ENCODE measurements at regions not wholly inside any gene's neighbourhood (a gene's known extent, or its start where the extent isn't known, plus 50 kb on each side); places are given as distances from the start of the nearest gene placed in this dataset.
A peak's percentile ranks its signal among the peaks of the same experiment; 100 is the strongest.
"Not testable (repeated sequence)": the region's sequence is repeated elsewhere in the genome, so short reads cannot be mapped to it uniquely, and the experiment has no call there.

- ChIA-PET CTCF (no interaction called here), POLR2A (no interaction called here)
- Histone ChIP-seq H3K4me1 (ENCODE audit: control extremely low read depth in 1 of 4, control insufficient read depth in 4 of 4, insufficient read depth in 4 of 4, low read length in 3 of 4) (peaks cover 3 to 31% (median 13%) of the 10 kb centered on the region in 4 experiments), H3K27me3 (replicated peaks in 2 of 5; ENCODE audit: control insufficient read depth in 4 of 5, insufficient read depth in 5 of 5, low read length in 4 of 5) (no peaks in the 10 kb centered on the region), H3K4me3 (ENCODE audit: control insufficient read depth in 1 of 7, extremely low read depth in 1 of 7, insufficient read depth in 4 of 7, low read depth in 2 of 7, low read length in 6 of 7) (no peak overlapping the region), H3K27ac (ENCODE audit: insufficient read depth in 1 of 2, low read depth in 1 of 2, low read length in 2 of 2, poor library complexity in 1 of 2, severe bottlenecking in 2 of 2) (no peak overlapping the region), H3K36me3 (ENCODE audit: control insufficient read depth in 4 of 4, insufficient read depth in 4 of 4, low read length in 3 of 4) (no peaks in the 10 kb centered on the region), H3K9me3 (ENCODE audit: control extremely low read depth in 1 of 5, control insufficient read depth in 4 of 5, insufficient read depth in 2 of 5, low read depth in 1 of 5, low read length in 4 of 5) (no peaks in the 10 kb centered on the region)
- DNase-seq, result no peak
- WGBS (ENCODE audit: insufficient coverage), result 100% methylated on average over 1 of the region's 5 CpGs
These were observed 91.0 kb downstream of the TEX35 start for GRCh38 chr1:178603926-178604325.

DNA sequence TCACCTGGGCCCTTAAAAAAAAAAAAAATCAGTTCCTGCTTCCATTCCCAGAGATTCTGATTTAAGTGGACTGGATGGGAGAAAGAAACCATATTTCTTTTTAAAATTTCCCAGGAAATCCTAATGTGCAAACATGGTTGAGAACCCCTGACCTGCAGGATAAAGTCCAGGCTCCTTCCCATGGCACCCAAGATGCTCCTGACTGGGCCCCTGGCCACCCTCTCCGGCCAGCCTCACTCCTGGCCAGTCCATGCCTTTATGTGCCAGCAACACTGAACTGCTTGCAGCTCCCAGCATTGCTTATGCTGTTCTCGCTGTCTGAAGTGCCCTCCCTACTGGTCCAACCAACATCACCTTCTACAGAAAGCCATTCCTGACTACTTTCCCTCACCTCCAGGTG, 93.9 kb downstream of the TEX35 start:
- DNase-seq, result no peak
- no peak overlapping the region for H3K4me3 ChIP-seq (ENCODE audit: control insufficient read depth in 1 of 7, extremely low read depth in 1 of 7, insufficient read depth in 4 of 7, low read depth in 2 of 7, low read length in 6 of 7)
- no peak overlapping the region for H3K27ac ChIP-seq (ENCODE audit: insufficient read depth in 1 of 2, low read depth in 1 of 2, low read length in 2 of 2, poor library complexity in 1 of 2, severe bottlenecking in 2 of 2)
- CTCF ChIA-PET, result no interaction called here
- peaks cover 3 to 34% (median 13%) of the 10 kb centered on the region in 4 experiments for H3K4me1 ChIP-seq (ENCODE audit: control extremely low read depth in 1 of 4, control insufficient read depth in 4 of 4, insufficient read depth in 4 of 4, low read length in 3 of 4)
- H3K9me3 ChIP-seq (ENCODE audit: control extremely low read depth in 1 of 5, control insufficient read depth in 4 of 5, insufficient read depth in 2 of 5, low read depth in 1 of 5, low read length in 4 of 5), result no peaks in the 10 kb centered on the region
- POLR2A ChIA-PET, result no interaction called here
- H3K36me3 ChIP-seq (ENCODE audit: control insufficient read depth in 4 of 4, insufficient read depth in 4 of 4, low read length in 3 of 4), result no peaks in the 10 kb centered on the region
- WGBS (ENCODE audit: insufficient coverage), result 96% methylated on average over 2 of the region's 2 CpGs
- no peaks in the 10 kb centered on the region for H3K27me3 ChIP-seq (replicated peaks in 2 of 5; ENCODE audit: control insufficient read depth in 4 of 5, insufficient read depth in 5 of 5, low read length in 4 of 5)

DNA sequence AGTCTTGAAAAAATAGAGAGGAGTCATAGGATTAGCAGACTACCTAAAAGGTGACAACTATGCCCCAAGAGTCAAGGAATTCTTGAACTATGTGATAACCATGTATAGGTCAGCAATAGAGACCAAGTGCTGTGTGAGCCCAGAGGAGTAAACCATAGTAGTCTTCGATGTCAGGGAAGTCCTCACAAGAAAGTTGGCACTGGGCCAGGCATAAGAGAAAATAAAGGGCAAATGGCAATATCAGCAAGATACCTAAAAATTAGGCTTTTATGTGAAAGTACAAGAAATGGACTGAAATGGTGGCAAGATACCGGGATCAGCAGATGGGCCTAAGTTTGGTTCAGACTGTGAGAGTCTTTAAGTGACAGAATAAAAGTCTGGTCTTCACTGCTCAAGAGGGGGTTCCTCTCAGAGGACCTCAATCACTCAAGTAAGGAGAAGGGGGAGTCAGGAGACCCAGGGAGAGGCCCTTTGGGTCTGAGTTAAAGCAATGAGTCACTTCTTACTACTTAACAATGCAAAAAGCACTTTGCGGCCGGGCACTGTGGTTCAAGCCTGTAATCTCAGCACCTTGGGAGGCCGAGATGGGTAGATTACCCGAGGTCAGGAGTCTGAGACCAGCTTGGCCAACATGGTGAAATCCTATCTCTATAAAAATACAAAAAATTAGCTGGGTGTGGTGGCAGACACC, 95.0 kb downstream of the TEX35 start:
- Histone ChIP-seq H3K9me3 (ENCODE audit: control extremely low read depth in 1 of 5, control insufficient read depth in 4 of 5, insufficient read depth in 2 of 5, low read depth in 1 of 5, low read length in 4 of 5) (no peaks in the 10 kb centered on the region), H3K36me3 (ENCODE audit: control insufficient read depth in 4 of 4, insufficient read depth in 4 of 4, low read length in 3 of 4) (no peaks in the 10 kb centered on the region), H3K4me3 (ENCODE audit: control insufficient read depth in 1 of 7, extremely low read depth in 1 of 7, insufficient read depth in 4 of 7, low read depth in 2 of 7, low read length in 6 of 7) (no peak overlapping the region), H3K4me1 (ENCODE audit: control extremely low read depth in 1 of 4, control insufficient read depth in 4 of 4, insufficient read depth in 4 of 4, low read length in 3 of 4) (peaks cover 3 to 34% (median 13%) of the 10 kb centered on the region in 4 experiments), H3K27ac (ENCODE audit: insufficient read depth in 1 of 2, low read depth in 1 of 2, low read length in 2 of 2, poor library complexity in 1 of 2, severe bottlenecking in 2 of 2) (no peak overlapping the region), H3K27me3 (replicated peaks in 2 of 5; ENCODE audit: control insufficient read depth in 4 of 5, insufficient read depth in 5 of 5, low read length in 4 of 5) (no peaks in the 10 kb centered on the region)
- DNase-seq, result peak in 2 of 3 donors; percentile 40 to 42
- 68% methylated on average over 5 of the region's 6 CpGs for WGBS (ENCODE audit: insufficient coverage)
- ChIA-PET POLR2A (no interaction called here), CTCF (no interaction called here)

DNA sequence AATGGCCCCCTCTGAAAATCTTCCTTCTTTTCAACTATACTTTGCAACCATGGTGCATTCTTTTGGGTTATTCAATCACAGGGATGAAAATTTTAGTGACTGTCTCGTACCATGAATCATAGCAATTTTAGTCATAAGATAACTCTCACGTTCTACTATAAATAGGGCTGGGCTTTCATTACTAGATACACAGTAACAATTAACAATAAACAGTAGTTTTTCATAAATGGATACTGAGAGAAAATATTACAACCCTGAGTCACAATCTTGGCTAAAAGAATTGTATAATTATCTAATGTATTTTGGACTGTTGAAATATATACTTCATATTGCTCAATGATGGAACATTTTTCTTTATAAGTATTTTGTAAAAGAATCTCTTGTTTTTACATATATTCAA, 96.1 kb downstream of the TEX35 start:
- Histone ChIP-seq H3K27ac (ENCODE audit: insufficient read depth in 1 of 2, low read depth in 1 of 2, low read length in 2 of 2, poor library complexity in 1 of 2, severe bottlenecking in 2 of 2) (no peak overlapping the region), H3K27me3 (replicated peaks in 2 of 5; ENCODE audit: control insufficient read depth in 4 of 5, insufficient read depth in 5 of 5, low read length in 4 of 5) (no peaks in the 10 kb centered on the region), H3K9me3 (ENCODE audit: control extremely low read depth in 1 of 5, control insufficient read depth in 4 of 5, insufficient read depth in 2 of 5, low read depth in 1 of 5, low read length in 4 of 5) (no peaks in the 10 kb centered on the region), H3K4me1 (ENCODE audit: control extremely low read depth in 1 of 4, control insufficient read depth in 4 of 4, insufficient read depth in 4 of 4, low read length in 3 of 4) (peaks cover 3 to 34% (median 13%) of the 10 kb centered on the region in 4 experiments), H3K4me3 (ENCODE audit: control insufficient read depth in 1 of 7, extremely low read depth in 1 of 7, insufficient read depth in 4 of 7, low read depth in 2 of 7, low read length in 6 of 7) (no peak overlapping the region), H3K36me3 (ENCODE audit: control insufficient read depth in 4 of 4, insufficient read depth in 4 of 4, low read length in 3 of 4) (no peaks in the 10 kb centered on the region)
- POLR2A ChIA-PET, result interaction anchor here (0.6 kb wide), 1 partner anchor 512 kb away, joined by 3 read pairs; no protein-coding TSS in a partner anchor
- no CpG with 5 or more reads among the region's 2 CpGs for WGBS (ENCODE audit: insufficient coverage)
- no peak for DNase-seq
- CTCF ChIA-PET, result no interaction called here

GRCh38 chr1:178610690-178611410, 97.9 kb downstream of the TEX35 start:
- H3K4me3 ChIP-seq (ENCODE audit: control insufficient read depth in 1 of 7, extremely low read depth in 1 of 7, insufficient read depth in 4 of 7, low read depth in 2 of 7, low read length in 6 of 7); CTCF ChIA-PET; POLR2A ChIA-PET; DNase-seq; H3K9me3 ChIP-seq (ENCODE audit: control extremely low read depth in 1 of 5, control insufficient read depth in 4 of 5, insufficient read depth in 2 of 5, low read depth in 1 of 5, low read length in 4 of 5); H3K36me3 ChIP-seq (ENCODE audit: control insufficient read depth in 4 of 4, insufficient read depth in 4 of 4, low read length in 3 of 4); H3K27ac ChIP-seq (ENCODE audit: insufficient read depth in 1 of 2, low read depth in 1 of 2, low read length in 2 of 2, poor library complexity in 1 of 2, severe bottlenecking in 2 of 2); H3K27me3 ChIP-seq (replicated peaks in 2 of 5; ENCODE audit: control insufficient read depth in 4 of 5, insufficient read depth in 5 of 5, low read length in 4 of 5): not testable (repeated sequence)
- 98% methylated on average over 9 of the region's 10 CpGs for WGBS (ENCODE audit: insufficient coverage)
- peaks cover 3 to 32% (median 13%) of the 10 kb centered on the region in 4 experiments for H3K4me1 ChIP-seq (ENCODE audit: control extremely low read depth in 1 of 4, control insufficient read depth in 4 of 4, insufficient read depth in 4 of 4, low read length in 3 of 4)

DNA sequence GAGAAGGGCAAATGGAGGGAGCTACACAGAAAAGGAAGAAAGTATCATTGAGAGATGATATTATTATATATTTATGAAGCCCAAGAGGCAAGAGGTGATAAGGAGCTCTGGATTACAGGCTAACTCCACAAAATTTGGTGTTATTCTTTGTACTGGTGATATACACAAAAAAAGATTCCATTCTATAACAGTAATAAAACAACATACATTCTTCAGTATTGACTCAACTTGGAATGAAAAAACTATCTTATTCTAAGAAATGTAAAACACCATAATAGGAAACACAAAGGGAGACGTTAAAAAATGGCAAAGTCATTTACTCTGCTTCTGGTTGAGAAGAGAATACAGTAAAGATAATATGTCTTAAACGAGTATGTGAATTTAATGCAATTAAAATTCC, 99.4 kb downstream of the TEX35 start:
- Histone ChIP-seq H3K4me3 (ENCODE audit: control insufficient read depth in 1 of 7, extremely low read depth in 1 of 7, insufficient read depth in 4 of 7, low read depth in 2 of 7, low read length in 6 of 7) (no peak overlapping the region), H3K36me3 (ENCODE audit: control insufficient read depth in 4 of 4, insufficient read depth in 4 of 4, low read length in 3 of 4) (no peaks in the 10 kb centered on the region), H3K4me1 (ENCODE audit: control extremely low read depth in 1 of 4, control insufficient read depth in 4 of 4, insufficient read depth in 4 of 4, low read length in 3 of 4) (peaks cover 3 to 21% (median 12%) of the 10 kb centered on the region in 4 experiments), H3K9me3 (ENCODE audit: control extremely low read depth in 1 of 5, control insufficient read depth in 4 of 5, insufficient read depth in 2 of 5, low read depth in 1 of 5, low read length in 4 of 5) (no peaks in the 10 kb centered on the region), H3K27ac (ENCODE audit: insufficient read depth in 1 of 2, low read depth in 1 of 2, low read length in 2 of 2, poor library complexity in 1 of 2, severe bottlenecking in 2 of 2) (no peak overlapping the region), H3K27me3 (replicated peaks in 2 of 5; ENCODE audit: control insufficient read depth in 4 of 5, insufficient read depth in 5 of 5, low read length in 4 of 5) (no peaks in the 10 kb centered on the region)
- ChIA-PET POLR2A (no interaction called here), CTCF (no interaction called here)
- DNase-seq, result no peak
- no CpG with 5 or more reads among the region's 2 CpGs for WGBS (ENCODE audit: insufficient coverage)

GRCh38 chr1:178613271-178613945, 100.5 kb downstream of the TEX35 start:
- no peak for DNase-seq
- Histone ChIP-seq H3K27ac (ENCODE audit: insufficient read depth in 1 of 2, low read depth in 1 of 2, low read length in 2 of 2, poor library complexity in 1 of 2, severe bottlenecking in 2 of 2) (no peak overlapping the region), H3K36me3 (ENCODE audit: control insufficient read depth in 4 of 4, insufficient read depth in 4 of 4, low read length in 3 of 4) (no peaks in the 10 kb centered on the region), H3K4me1 (ENCODE audit: control extremely low read depth in 1 of 4, control insufficient read depth in 4 of 4, insufficient read depth in 4 of 4, low read length in 3 of 4) (peaks cover 0 to 10% (median 5%) of the 10 kb centered on the region in 4 experiments), H3K4me3 (ENCODE audit: control insufficient read depth in 1 of 7, extremely low read depth in 1 of 7, insufficient read depth in 4 of 7, low read depth in 2 of 7, low read length in 6 of 7) (no peak overlapping the region), H3K27me3 (replicated peaks in 2 of 5; ENCODE audit: control insufficient read depth in 4 of 5, insufficient read depth in 5 of 5, low read length in 4 of 5) (no peaks in the 10 kb centered on the region), H3K9me3 (ENCODE audit: control extremely low read depth in 1 of 5, control insufficient read depth in 4 of 5, insufficient read depth in 2 of 5, low read depth in 1 of 5, low read length in 4 of 5) (peaks cover 0 to 2% (median 0%) of the 10 kb centered on the region in 5 experiments)
- POLR2A ChIA-PET, result no interaction called here
- CTCF ChIA-PET, result no interaction called here
- WGBS (ENCODE audit: insufficient coverage), result 100% methylated on average over 3 of the region's 3 CpGs
